ENCODE measurements at regions not wholly inside any gene's neighbourhood (a gene's known extent, or its start where the extent isn't known, plus 50 kb on each side); places are given as distances from the start of the nearest gene placed in this dataset.

- Histone ChIP-seq H3K4me2 (no peak overlapping the region), H3K9me3 (no peaks in the 10 kb centered on the region), H3K4me1 (no peaks in the 10 kb centered on the region), H3K27ac (no peak overlapping the region), H3K4me3 (no peak overlapping the region)
- 6% methylated on average over 2 of the region's 2 CpGs for WGBS (ENCODE audit: missing lambda C conversion rate)
- ChIA-PET CTCF (no interaction called here), POLR2A (no interaction called here)
- TF ChIP-seq RARB (CRISPR knock-in tag; IDR thresholded peaks at IDR 0.05) (no peak), MAFK (IDR thresholded peaks at IDR 0.05; ENCODE audit: partially characterized antibody) (no peak), EHMT2 (IDR thresholded peaks at IDR 0.05; ENCODE audit: low read depth) (no peak), SMC3 (IDR thresholded peaks at IDR 0.05) (no peak), CBX8 (IDR thresholded peaks at IDR 0.05) (no peak), NFE2L2 (conservative IDR thresholded peaks at IDR 0.05; ENCODE audit: low read length) (no peak)
- DNase-seq (ENCODE audit: low read depth in 1 of 2, low spot score in 1 of 2) (no peak), ATAC-seq (no peak), FAIRE-seq (no peak)
These were observed 1131.3 kb upstream of the MAP3K7 start for GRCh38 chr6:91718198-91718597.

- Histone ChIP-seq H3K4me3 (no peak overlapping the region), H3K4me2 (no peak overlapping the region), H3K9me3 (no peaks in the 10 kb centered on the region), H3K4me1 (no peaks in the 10 kb centered on the region), H3K27ac (no peak overlapping the region)
- TF ChIP-seq FOSL2 (IDR thresholded peaks at IDR 0.05) (no peak), FOSL2 (CRISPR knock-in tag; IDR thresholded peaks at IDR 0.05) (no peak), RAD21 (conservative IDR thresholded peaks at IDR 0.05 in 1 of 2, IDR thresholded peaks at IDR 0.05 in 1 of 2) (no peak), E2F6 (IDR thresholded peaks at IDR 0.05; ENCODE audit: borderline replicate concordance, low read depth) (no peak), JUNB (IDR thresholded peaks at IDR 0.05) (no peak), HES2 (IDR thresholded peaks at IDR 0.05) (no peak), RCOR1 (IDR thresholded peaks at IDR 0.05; ENCODE audit: low read depth, low read length) (no peak), CTCF (IDR thresholded peaks at IDR 0.05) (no peak), HOXB13 (CRISPR knock-in tag; IDR thresholded peaks at IDR 0.05; ENCODE audit: low read depth) (no peak), PBX3 (IDR thresholded peaks at IDR 0.05) (no peak), NPAS2 (CRISPR knock-in tag; IDR thresholded peaks at IDR 0.05; ENCODE audit: borderline replicate concordance) (no peak), HDAC2 (IDR thresholded peaks at IDR 0.05) (no peak), USF2 (IDR thresholded peaks at IDR 0.05) (no peak), SMC3 (IDR thresholded peaks at IDR 0.05) (no peak), HOXB5 (CRISPR knock-in tag; IDR thresholded peaks at IDR 0.05) (no peak), ZSCAN20 (CRISPR knock-in tag; IDR thresholded peaks at IDR 0.05) (no peak)
- FAIRE-seq (no peak), ATAC-seq (no peak), DNase-seq (ENCODE audit: low read depth in 1 of 2, low spot score in 1 of 2) (no peak)
- CTCF ChIA-PET, result no interaction called here
- POLR2A ChIA-PET, result no interaction called here
These were observed 1130.2 kb upstream of the MAP3K7 start for GRCh38 chr6:91717094-91717493.

- 4% methylated on average over 3 of the region's 3 CpGs for WGBS (ENCODE audit: missing lambda C conversion rate)
- no peak overlapping the region for H3K27ac ChIP-seq
- no peak for ATAC-seq
- POLR2A ChIA-PET, result no interaction called here
- CTCF ChIA-PET, result no interaction called here
- H3K4me2 ChIP-seq, result no peak overlapping the region
- no peak overlapping the region for H3K4me3 ChIP-seq
- no peak for TF ChIP-seq FOSB (CRISPR knock-in tag; IDR thresholded peaks at IDR 0.05)
- no peak for TF ChIP-seq POLR2AphosphoS2 (conservative IDR thresholded peaks at IDR 0.05; ENCODE audit: low read length)
- TF ChIP-seq JUN (IDR thresholded peaks at IDR 0.05), result no peak
- no peak for TF ChIP-seq CHD4 (IDR thresholded peaks at IDR 0.05; ENCODE audit: borderline replicate concordance)
- TF ChIP-seq MAX (IDR thresholded peaks at IDR 0.05), result no peak
- no peak for TF ChIP-seq CHD2 (IDR thresholded peaks at IDR 0.05; ENCODE audit: low read length, partially characterized antibody)
- no peak for TF ChIP-seq ATOH8 (CRISPR knock-in tag; IDR thresholded peaks at IDR 0.05; ENCODE audit: low read depth)
- no peak for TF ChIP-seq RNF2 (IDR thresholded peaks at IDR 0.05; ENCODE audit: borderline replicate concordance, low read depth)
- no peak for FAIRE-seq
- DNase-seq (ENCODE audit: low read depth in 1 of 2, low spot score in 1 of 2), result no peak
- H3K9me3 ChIP-seq, result no peaks in the 10 kb centered on the region
- no peaks in the 10 kb centered on the region for H3K4me1 ChIP-seq
These were observed 1129.5 kb upstream of the MAP3K7 start for GRCh38 chr6:91716361-91716760.
